Neural cell (in vitro differentiated cells): ENCODE measurements at regions not wholly inside any gene's neighbourhood (a gene's known extent, or its start where the extent isn't known, plus 50 kb on each side); places are given as distances from the start of the nearest gene placed in this dataset.

Source experiments
- H2AFZ ChIP-seq: fragments of 200-600, 300-800 bp; sonication (generic), shearing (Covaris generic); 2 replicates; pipeline ENCODE4 v1.6.0; 2014; ENCODE audit warnings: low read depth, mild to moderate bottlenecking, antibody characterized with exemption, low read length, moderate library complexity
- H3F3A ChIP-seq: fragments of 200-600 bp; shearing (Covaris generic); 2 replicates; pipeline ENCODE4 v1.6.1; 2016; ENCODE audit warnings: mild to moderate bottlenecking, moderate library complexity, mixed read lengths, antibody characterized with exemption, low read length; ENCODE audit not compliant: insufficient read depth, poor library complexity, severe bottlenecking
- H3K27ac ChIP-seq: fragments of 200-600, 300-800 bp; sonication (generic), shearing (Covaris generic); 2 replicates; pipeline ENCODE4 v1.5.1; 2014; ENCODE audit warnings: mild to moderate bottlenecking, low read length, moderate library complexity
- H3K27me3 ChIP-seq: fragments of 300-800, 200-600 bp; sonication (generic), shearing (Covaris generic); 2 replicates; pipeline ENCODE4 v1.6.0; 2014; ENCODE audit warnings: mild to moderate bottlenecking, low read depth, low read length, moderate library complexity; ENCODE audit not compliant: insufficient read depth
- H3K36me3 ChIP-seq: fragments of 300-800, 200-600 bp; sonication (generic), shearing (Covaris generic); 2 replicates; pipeline ENCODE4 v1.5.1; 2014; ENCODE audit warnings: mild to moderate bottlenecking, antibody characterized with exemption, low read length, moderate library complexity; ENCODE audit not compliant: insufficient read depth
- H3K4me2 ChIP-seq: fragments of 300-800, 200-600 bp; sonication (generic), shearing (Covaris generic); 2 replicates; pipeline ENCODE4 v1.6.0; 2014; ENCODE audit warnings: mild to moderate bottlenecking, low read length
- H3K4me3 ChIP-seq: fragments of 300-800, 200-600 bp; sonication (generic), shearing (Covaris generic); 2 replicates; pipeline ENCODE4 v1.5.1; 2014; ENCODE audit warnings: mild to moderate bottlenecking, low read length, moderate library complexity
- H3K79me2 ChIP-seq: fragments of 200-600 bp; shearing (Covaris generic); replicated peaks from 2 replicates; pipeline ENCODE4 v1.6.0; 2014; ENCODE audit warnings: mild to moderate bottlenecking, low read length, moderate library complexity; ENCODE audit not compliant: insufficient read depth
- H3K9ac ChIP-seq: fragments of 300-800, 200-600 bp; sonication (generic), shearing (Covaris generic); 2 replicates; pipeline ENCODE4 v1.6.1; 2016; ENCODE audit warnings: mild to moderate bottlenecking, low read length, mixed read lengths
- H3K9me2 ChIP-seq: fragments of 200-600 bp; shearing (Covaris generic); 2 replicates; pipeline ENCODE4 v1.6.1; 2016; ENCODE audit warnings: mild to moderate bottlenecking, low read length, mixed read lengths; ENCODE audit not compliant: insufficient read depth
- H3K9me3 ChIP-seq: fragments of 200-600, 300-800 bp; sonication (generic), shearing (Covaris generic); 2 replicates; pipeline ENCODE4 v1.6.1; 2016; ENCODE audit warnings: mild to moderate bottlenecking, mixed run types, low read length, moderate library complexity, mixed read lengths
- H4K20me1 ChIP-seq: fragments of 200-600 bp; shearing (Covaris generic); 2 replicates; pipeline ENCODE4 v1.6.1; 2016; ENCODE audit warnings: mild to moderate bottlenecking, mixed run types; ENCODE audit not compliant: insufficient read depth
- CTCF ChIP-seq: fragments of 450-650 bp; IDR thresholded peaks from 2 replicates; pipeline ENCODE4 v1.5.1; 2014; ENCODE audit warnings: antibody characterized with exemption, mild to moderate bottlenecking, moderate library complexity; ENCODE audit not compliant: poor library complexity, severe bottlenecking
- EP300 ChIP-seq: fragments of 450-650 bp; conservative IDR thresholded peaks from 2 replicates; pipeline ENCODE4 v1.6.1; 2014; ENCODE audit warnings: antibody characterized with exemption, mild to moderate bottlenecking, moderate library complexity; ENCODE audit not compliant: poor library complexity, severe bottlenecking
- EZH2 ChIP-seq: fragments of 200-600, 300-800 bp; shearing (Covaris generic), sonication (generic); IDR thresholded peaks from 2 replicates; pipeline ENCODE4 v1.6.1; 2014; ENCODE audit warnings: antibody characterized with exemption, low read length, borderline replicate concordance, mild to moderate bottlenecking; ENCODE audit not compliant: insufficient read depth, poor library complexity, severe bottlenecking
- MXI1 ChIP-seq: fragments of 450-650 bp; conservative IDR thresholded peaks from 2 replicates; pipeline ENCODE4 v1.6.1; 2014; ENCODE audit warnings: antibody characterized with exemption, mild to moderate bottlenecking; ENCODE audit not compliant: poor library complexity, severe bottlenecking
- POLR2AphosphoS5 ChIP-seq: IDR thresholded peaks from 2 replicates; pipeline ENCODE4 v1.6.1; 2012
- RAD21 ChIP-seq: fragments of 450-650 bp; conservative IDR thresholded peaks from 2 replicates; pipeline ENCODE4 v1.6.1; 2014; ENCODE audit warnings: antibody characterized with exemption, mild to moderate bottlenecking, moderate library complexity
- REST ChIP-seq: IDR thresholded peaks from 2 replicates; pipeline ENCODE4 v1.6.1; 2012; ENCODE audit warnings: borderline replicate concordance
- SMC3 ChIP-seq: fragments of 450-650 bp; conservative IDR thresholded peaks from 2 replicates; pipeline ENCODE4 v1.6.1; 2014; ENCODE audit warnings: antibody characterized with exemption, mild to moderate bottlenecking, moderate library complexity; ENCODE audit not compliant: poor library complexity
- TAF1 ChIP-seq: IDR thresholded peaks from 2 replicates; pipeline ENCODE4 v1.6.1; 2012; ENCODE audit warnings: low read depth

GRCh38 chr20:23254505-23254904 is 96.1 kb upstream of the NXT1 start:
- no peak overlapping the region for H2AFZ ChIP-seq
- no peak overlapping the region for H3K27ac ChIP-seq
- no peaks in the 10 kb centered on the region for H3K9me2 ChIP-seq
- no peaks in the 10 kb centered on the region for H3K27me3 ChIP-seq
- no peaks in the 10 kb centered on the region for H3F3A ChIP-seq
- H3K4me3 ChIP-seq: no peak overlapping the region
- H3K4me2 ChIP-seq: no peak overlapping the region
- H3K9me3 ChIP-seq: no peaks in the 10 kb centered on the region
- no peak overlapping the region for H3K9ac ChIP-seq
- H4K20me1 ChIP-seq: no peaks in the 10 kb centered on the region
- H3K79me2 ChIP-seq: no peaks in the 10 kb centered on the region
- no peaks in the 10 kb centered on the region for H3K36me3 ChIP-seq
- no peak for TF ChIP-seq TAF1
- TF ChIP-seq RAD21: no peak
- TF ChIP-seq CTCF: no peak
- no peak for TF ChIP-seq EZH2
- no peak for TF ChIP-seq EP300
- no peak for TF ChIP-seq MXI1
- no peak for TF ChIP-seq POLR2AphosphoS5
- no peak for TF ChIP-seq REST
- TF ChIP-seq SMC3: no peak

- no peaks in the 10 kb centered on the region for H3K27me3 ChIP-seq
- no peak overlapping the region for H3K27ac ChIP-seq
- no peaks in the 10 kb centered on the region for H3K9me2 ChIP-seq
- H4K20me1 ChIP-seq: no peaks in the 10 kb centered on the region
- no peak overlapping the region for H3K9ac ChIP-seq
- no peak overlapping the region for H3K4me2 ChIP-seq
- H3K36me3 ChIP-seq: no peaks in the 10 kb centered on the region
- H3K4me3 ChIP-seq: no peak overlapping the region
- no peaks in the 10 kb centered on the region for H3F3A ChIP-seq
- no peak for TF ChIP-seq RAD21
- no peak for TF ChIP-seq EZH2
- TF ChIP-seq POLR2AphosphoS5: no peak
- H2AFZ ChIP-seq: no peak overlapping the region
- H3K9me3 ChIP-seq: no peaks in the 10 kb centered on the region
- no peaks in the 10 kb centered on the region for H3K79me2 ChIP-seq
These were observed 96.6 kb upstream of the NXT1 start for GRCh38 chr20:23254034-23254433.

- Histone ChIP-seq H3K9me2 (no peaks in the 10 kb centered on the region), H3K9ac (no peak overlapping the region), H3K27me3 (no peaks in the 10 kb centered on the region), H3K79me2 (no peaks in the 10 kb centered on the region), H3K36me3 (no peaks in the 10 kb centered on the region), H4K20me1 (no peaks in the 10 kb centered on the region), H3F3A (no peaks in the 10 kb centered on the region), H3K4me2 (no peak overlapping the region), H3K4me3 (no peak overlapping the region), H2AFZ (no peak overlapping the region), H3K27ac (no peak overlapping the region), H3K9me3 (no peaks in the 10 kb centered on the region)
- TF ChIP-seq EZH2: no peak
- TF ChIP-seq SMC3: no peak
- TF ChIP-seq EP300: no peak
- no peak for TF ChIP-seq TAF1
- TF ChIP-seq CTCF: no peak
- no peak for TF ChIP-seq REST
- no peak for TF ChIP-seq RAD21
- no peak for TF ChIP-seq POLR2AphosphoS5
- TF ChIP-seq MXI1: no peak
These were observed 97.1 kb upstream of the NXT1 start for GRCh38 chr20:23253524-23253923.
